GM18498 (cell line): ENCODE measurements at regions not wholly inside any gene's neighbourhood (a gene's known extent, or its start where the extent isn't known, plus 50 kb on each side); places are given as distances from the start of the nearest gene placed in this dataset.

ENCODE experiments used
- ATAC-seq: cut with Tn5 transposase; IDR thresholded peaks from one replicate; pipeline ENCODE4 v1.9.1; 2021; ENCODE audit warnings: mild to moderate bottlenecking, moderate library complexity; ENCODE audit not compliant: unreplicated experiment

- no peak for ATAC-seq
These were observed 118.1 kb downstream of the ZNF621 start for GRCh38 chr3:40642812-40643211.

DNA sequence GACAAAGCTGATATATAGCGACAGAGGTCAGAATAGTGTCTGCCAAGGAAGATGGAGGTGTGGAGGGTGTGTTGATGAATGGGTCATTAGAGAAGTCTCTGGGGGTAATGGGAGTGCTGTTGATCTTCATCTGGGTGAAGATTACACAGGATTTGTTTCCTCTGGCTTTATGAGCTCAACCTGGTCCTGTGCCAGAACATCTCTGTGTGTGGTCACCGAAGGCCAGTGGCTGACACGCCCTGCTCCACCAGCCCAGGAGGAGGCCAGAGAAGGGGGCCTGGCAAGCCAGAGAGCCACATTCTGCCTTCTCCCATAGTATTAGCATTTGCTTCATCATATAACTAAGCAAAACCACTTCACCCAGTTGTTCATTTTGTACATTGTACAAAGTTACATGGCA, 121.1 kb downstream of the ZNF621 start:
- ATAC-seq, result no peak

- ATAC-seq, result no peak
These were observed 124.6 kb downstream of the ZNF621 start for GRCh38 chr3:40649346-40649745.

- ATAC-seq, result no peak
These were observed 127.3 kb downstream of the ZNF621 start for GRCh38 chr3:40652072-40652471.

GRCh38 chr3:40653001-40653400, 128.2 kb downstream of the ZNF621 start:
- ATAC-seq, result no peak

DNA sequence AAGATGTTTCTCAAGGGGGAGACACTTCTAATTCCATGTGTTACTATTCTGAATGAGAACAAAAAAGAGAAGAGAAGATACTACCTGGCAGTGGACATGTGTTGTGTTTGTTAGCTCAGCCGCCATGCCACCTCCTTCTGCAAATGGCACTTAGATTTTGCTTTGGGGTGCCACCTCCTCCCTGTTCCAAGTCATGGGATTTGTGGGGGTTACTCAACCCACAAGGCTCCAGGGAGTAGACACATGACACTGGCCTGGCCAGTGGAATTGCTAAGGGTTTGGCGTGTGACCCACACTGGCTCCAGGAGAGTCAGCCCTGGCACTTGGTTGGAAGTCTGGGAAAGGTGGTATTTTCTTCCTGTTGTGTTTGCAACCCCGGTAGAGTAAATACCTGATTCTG, 129.1 kb downstream of the ZNF621 start:
- no peak for ATAC-seq

DNA sequence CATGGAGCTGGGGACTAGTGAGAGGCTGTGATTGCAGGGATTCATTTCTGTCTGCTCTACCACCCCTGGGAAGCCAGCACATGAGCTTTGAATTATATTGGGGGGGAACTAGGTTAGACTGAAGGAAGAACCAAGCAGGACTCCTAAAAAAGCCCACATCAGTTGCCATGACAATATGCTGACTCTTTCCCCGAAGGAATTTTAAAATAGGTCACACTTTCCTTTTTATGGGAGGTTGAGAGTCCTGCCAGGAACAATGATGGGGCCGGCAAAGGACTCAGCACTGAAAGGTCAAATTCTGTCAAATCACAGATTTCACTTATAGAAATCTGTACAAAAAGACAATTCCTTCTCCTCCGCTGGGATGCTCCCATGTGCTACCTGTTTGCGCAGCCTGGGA, 130.8 kb downstream of the ZNF621 start:
- no peak for ATAC-seq

DNA sequence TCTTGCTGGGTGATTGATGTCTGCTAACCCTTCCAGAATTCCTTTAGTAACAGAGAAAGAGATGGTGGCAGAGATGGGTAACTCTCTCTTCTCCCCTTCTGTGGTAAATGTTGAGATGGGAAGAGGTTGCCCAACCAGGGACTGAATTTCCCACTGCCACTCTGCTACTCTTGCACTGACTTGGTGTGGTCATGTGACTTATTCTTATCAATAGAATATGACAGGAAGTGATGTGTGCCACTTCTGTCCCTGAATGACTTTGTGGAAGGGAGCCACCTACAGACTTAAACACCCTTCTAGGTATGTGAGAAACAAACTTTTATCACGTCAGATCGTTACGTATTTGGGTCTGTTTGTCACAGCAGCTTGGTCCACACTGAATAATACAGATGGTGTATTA, 132.9 kb downstream of the ZNF621 start:
- ATAC-seq, result no peak

GRCh38 chr3:40658305-40658704, 133.5 kb downstream of the ZNF621 start:
- no peak for ATAC-seq

DNA sequence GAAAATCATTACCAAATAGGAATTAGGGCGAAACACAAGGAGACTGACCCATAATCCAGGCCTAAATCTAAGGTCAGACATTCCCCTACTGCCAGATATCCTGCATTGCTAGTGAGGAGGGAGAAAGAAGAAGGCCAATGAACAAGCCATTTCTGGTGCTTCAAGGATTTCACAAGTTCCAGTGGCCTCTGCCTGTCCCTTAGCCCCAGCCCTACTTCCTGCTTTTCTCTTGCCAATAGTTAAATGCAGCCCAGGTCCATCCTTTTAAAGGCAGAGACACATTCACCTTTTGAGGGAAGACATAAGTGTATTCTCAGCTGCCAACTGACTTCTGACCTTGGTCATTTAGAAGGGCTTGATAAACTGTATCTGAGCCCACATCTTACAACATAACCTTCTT, 135.8 kb downstream of the ZNF621 start:
- no peak for ATAC-seq

DNA sequence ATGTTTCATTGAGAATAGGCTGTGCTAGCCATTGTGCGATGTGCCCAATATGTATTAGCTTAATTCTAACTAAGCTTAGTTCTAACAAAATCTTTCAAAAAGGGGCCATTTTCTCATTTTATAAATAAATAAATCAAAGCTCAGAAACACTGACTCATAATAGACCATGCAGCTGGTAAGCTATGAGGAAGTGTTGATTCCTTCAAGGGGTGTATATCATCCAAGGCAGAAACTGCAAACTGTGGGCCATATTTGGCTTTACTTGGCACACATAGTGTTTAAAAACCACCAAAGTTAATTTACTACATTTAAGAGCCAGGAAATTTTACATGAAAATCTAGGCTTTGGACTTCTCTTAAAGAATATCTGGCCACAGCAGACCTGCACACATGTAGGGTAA, 136.5 kb downstream of the ZNF621 start:
- no peak for ATAC-seq

GRCh38 chr3:40663280-40663679, 138.5 kb downstream of the ZNF621 start:
- ATAC-seq, result no peak

DNA sequence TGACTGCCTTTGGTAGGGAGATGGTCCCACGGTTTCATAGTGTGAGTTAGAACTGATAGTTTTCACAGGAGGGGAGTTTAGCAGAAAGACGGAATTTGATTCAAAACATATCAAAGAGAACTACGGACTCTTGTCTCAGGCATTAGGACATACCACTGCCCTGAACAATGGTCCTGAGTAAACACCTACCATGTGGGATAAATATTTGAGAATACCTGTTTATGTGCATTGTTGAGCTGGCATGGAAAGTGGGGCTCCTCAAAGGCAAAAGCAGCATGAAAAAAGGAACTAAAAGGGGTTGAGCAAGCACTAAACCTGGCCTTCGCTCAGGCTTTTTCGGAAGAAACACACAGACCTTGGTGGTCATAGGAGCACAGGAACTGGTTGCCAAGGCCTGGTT, 144.4 kb downstream of the ZNF621 start:
- ATAC-seq, result no peak

- ATAC-seq, result no peak
These were observed 148.1 kb downstream of the ZNF621 start for GRCh38 chr3:40672861-40673260.

- no peak for ATAC-seq
These were observed 152.6 kb downstream of the ZNF621 start for GRCh38 chr3:40677321-40677720.

DNA sequence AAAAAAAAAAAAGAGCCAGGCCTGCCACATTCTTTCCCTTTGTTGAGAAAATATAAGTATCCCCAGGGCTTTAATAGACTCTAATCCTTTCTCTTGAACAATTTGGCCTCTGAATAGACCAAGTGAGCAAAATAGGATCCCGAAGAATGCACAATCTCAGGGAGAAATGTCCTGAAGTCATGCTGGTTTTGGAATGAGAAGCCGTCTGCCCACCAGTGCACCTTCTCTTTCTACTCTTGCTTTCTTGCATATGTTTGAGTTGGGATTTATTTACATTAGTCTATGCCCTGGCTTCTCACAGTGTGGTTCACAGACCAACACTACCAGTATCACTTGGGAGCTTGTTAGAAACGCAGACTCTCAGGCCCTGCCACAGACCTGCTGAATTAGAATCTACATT, 153.0 kb downstream of the ZNF621 start:
- ATAC-seq, result no peak

DNA sequence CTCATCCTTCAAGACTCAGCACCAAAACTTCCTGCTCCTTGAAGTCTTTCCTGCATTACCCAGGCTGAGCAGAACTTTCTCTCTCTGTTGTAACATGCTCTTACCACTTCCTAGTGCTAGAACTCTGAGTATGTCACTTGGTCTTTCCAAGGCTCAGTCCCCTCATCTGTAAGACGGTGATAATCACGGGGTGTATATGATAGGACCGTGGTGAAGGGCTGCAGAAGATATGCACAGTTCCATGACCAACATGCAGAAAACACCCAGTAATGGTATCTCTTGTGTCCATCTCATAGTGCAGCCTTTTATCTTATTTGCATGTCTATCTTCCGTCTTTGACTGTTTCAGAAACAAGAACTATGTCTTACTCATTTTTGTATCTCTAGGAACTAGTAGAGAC, 154.5 kb downstream of the ZNF621 start:
- ATAC-seq, result no peak

GRCh38 chr3:40680685-40681657, 156.2 kb downstream of the ZNF621 start:
- peak; percentile 69 for ATAC-seq

DNA sequence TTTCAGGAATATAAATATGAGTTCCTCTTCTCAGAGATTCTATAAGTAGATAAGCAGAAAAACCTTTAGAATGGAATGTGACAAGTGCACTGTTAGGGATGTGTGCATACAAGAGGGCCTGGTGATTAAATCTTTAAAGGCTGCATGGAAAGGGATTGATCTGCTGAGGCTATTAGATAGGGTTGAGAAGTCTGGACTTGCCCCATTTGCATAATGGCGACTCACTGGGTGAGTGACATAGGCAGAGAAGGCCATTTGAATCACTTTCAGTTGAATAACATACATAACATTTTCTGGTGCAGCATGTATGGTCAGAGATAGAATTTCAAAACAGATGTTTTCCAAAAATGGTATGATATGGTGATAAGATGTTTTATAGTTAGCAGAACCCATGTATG, 156.9 kb downstream of the ZNF621 start:
- ATAC-seq, result no peak

DNA sequence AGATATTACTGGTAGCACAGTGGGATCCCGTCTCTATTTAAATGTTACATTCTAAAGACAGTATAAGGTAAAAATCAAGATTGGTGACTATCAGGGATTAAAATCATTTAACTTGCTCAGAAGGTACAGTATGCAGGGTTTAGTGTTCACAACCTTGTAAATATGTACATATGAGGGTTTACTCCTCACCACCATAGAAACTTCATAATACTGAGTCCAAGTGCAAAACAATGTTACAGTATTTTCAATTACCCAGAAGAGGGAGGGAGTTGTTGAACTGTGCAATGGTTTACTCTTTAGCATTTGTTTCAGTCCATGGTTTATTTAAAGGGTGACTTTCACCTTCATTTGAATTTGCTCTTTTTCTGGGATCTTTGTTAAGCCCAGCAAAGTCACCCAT, 165.1 kb downstream of the ZNF621 start:
- ATAC-seq, result no peak

GRCh38 chr3:40690749-40691451, 166.1 kb downstream of the ZNF621 start:
- no peak for ATAC-seq

GRCh38 chr3:40691452-40691861, 166.7 kb downstream of the ZNF621 start:
- ATAC-seq, result no peak
